ENCODE measurements at regions not wholly inside any gene's neighbourhood (a gene's known extent, or its start where the extent isn't known, plus 50 kb on each side); places are given as distances from the start of the nearest gene placed in this dataset.

DNA sequence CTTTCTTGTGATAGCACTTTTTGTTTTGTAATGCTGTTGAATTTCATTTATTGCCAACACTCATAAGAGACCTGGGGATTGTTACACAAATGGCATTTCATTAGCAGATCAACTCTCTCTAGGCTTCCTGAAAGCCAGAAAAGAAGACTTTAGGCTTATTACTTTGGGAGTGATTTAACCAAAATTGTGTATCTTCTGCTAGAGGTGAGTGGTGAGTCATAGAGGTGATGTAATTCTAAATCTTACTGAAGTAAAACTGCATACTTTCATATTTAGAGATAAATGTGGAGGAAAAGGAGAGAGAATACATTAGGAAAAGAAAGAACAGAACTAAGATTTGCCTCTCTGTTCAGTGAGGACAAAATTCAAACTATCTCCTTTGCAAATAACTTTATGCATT lies 304.7 kb upstream of the RGS17 start:
- Histone ChIP-seq H3K27ac (ENCODE audit: low read depth, low read length) (no peak overlapping the region), H2AK5ac (ENCODE audit: low read depth, low read length) (no peak overlapping the region), H3K36me3 (ENCODE audit: control insufficient read depth in 2 of 4, insufficient read depth in 4 of 4, low read length in 3 of 4) (no peaks in the 10 kb centered on the region), H3K79me2 (ENCODE audit: control insufficient read depth in 1 of 2, insufficient read depth in 2 of 2, low read length in 2 of 2) (no peaks in the 10 kb centered on the region), H3K4ac (replicated peaks; ENCODE audit: insufficient read length, low read depth, low read length) (peak overlapping the region; percentile 53), H3K79me1 (ENCODE audit: low read depth, low read length) (no peaks in the 10 kb centered on the region), H3K23me2 (ENCODE audit: low read depth, low read length) (no peaks in the 10 kb centered on the region), H3K4me1 (replicated peaks in 1 of 4; ENCODE audit: control insufficient read depth in 3 of 4, insufficient read depth in 4 of 4, low read length in 3 of 4) (peaks cover 0 to 15% (median 4%) of the 10 kb centered on the region in 4 experiments; a peak in 5 of 7 replicates), H2BK12ac (ENCODE audit: low read depth, low read length) (no peak overlapping the region), H3K9ac (replicated peaks in 1 of 4; ENCODE audit: extremely low read depth in 1 of 4, low read depth in 3 of 4, low read length in 3 of 4) (no peak overlapping the region), H2BK15ac (ENCODE audit: low read length) (no peak overlapping the region), H3K4me3 (ENCODE audit: extremely low read depth in 1 of 4, insufficient read depth in 2 of 4, low read depth in 3 of 4, low read length in 4 of 4) (no peak overlapping the region), H3K14ac (ENCODE audit: insufficient read length) (no peak overlapping the region), H2AFZ (ENCODE audit: low read length) (no peak overlapping the region), H3K56ac (replicated peaks; ENCODE audit: insufficient read length, low read depth, low read length) (no peak overlapping the region), H3K9me3 (ENCODE audit: insufficient read depth in 2 of 2, low read depth in 1 of 2, low read length in 1 of 2) (no peaks in the 10 kb centered on the region), H4K8ac (ENCODE audit: extremely low read depth, insufficient read depth, low read length) (no peak overlapping the region), H2BK5ac (ENCODE audit: low read depth, low read length) (no peak overlapping the region), H3K23ac (ENCODE audit: insufficient read length) (no peak overlapping the region), H2BK20ac (ENCODE audit: low read length) (no peak overlapping the region), H3K18ac (ENCODE audit: extremely low read depth, low read length) (no peak overlapping the region), H4K20me1 (replicated peaks in 1 of 2; ENCODE audit: control insufficient read depth in 1 of 2, insufficient read depth in 2 of 2, low read length in 2 of 2) (no peaks in the 10 kb centered on the region), H4K5ac (ENCODE audit: insufficient read length, low read depth, low read length) (no peak overlapping the region), H3K4me2 (ENCODE audit: insufficient read depth in 1 of 2, low read depth in 2 of 2, low read length in 2 of 2) (no peak overlapping the region), H2BK120ac (replicated peaks; ENCODE audit: low read depth, low read length) (no peak overlapping the region), H3K27me3 (replicated peaks in 1 of 4; ENCODE audit: control insufficient read depth in 3 of 4, extremely low read depth in 1 of 4, insufficient read depth in 3 of 4, low read length in 3 of 4) (no peaks in the 10 kb centered on the region), H4K91ac (replicated peaks; ENCODE audit: insufficient read length, low read length) (no peak overlapping the region)
- DNase-seq (ENCODE audit: low read depth in 1 of 2, low spot score in 2 of 2) = no peak
- ChIA-PET CTCF (ENCODE audit: partially characterized antibody) (interaction anchor here (1.4 kb wide), 1 partner anchor 77 kb away, joined by 5 read pairs; no protein-coding TSS in a partner anchor), POLR2A (ENCODE audit: partially characterized antibody) (no interaction called here)
- no peak for FAIRE-seq
- no peak for TF ChIP-seq BCL11A (IDR thresholded peaks at IDR 0.05; ENCODE audit: low read depth in 2 of 2, low read length in 2 of 2)
- TF ChIP-seq RXRA (IDR thresholded peaks at IDR 0.05; ENCODE audit: insufficient read depth, low read depth, low read length) = no peak
- no peak for TF ChIP-seq SP2 (IDR thresholded peaks at IDR 0.05; ENCODE audit: low read length)
- TF ChIP-seq NRF1 (IDR thresholded peaks at IDR 0.05; ENCODE audit: low read depth, low read length) = no peak
